H1 (cell line): ENCODE measurements at regions not wholly inside any gene's neighbourhood (a gene's known extent, or its start where the extent isn't known, plus 50 kb on each side); places are given as distances from the start of the nearest gene placed in this dataset.

Experiments used
- CTCF ChIA-PET: fragments of 300-600 bp; sonication (Branson Sonifier 250); formaldehyde crosslinking; loops from one replicate; lab custom pipeline; 2021; ENCODE audit not compliant: partially characterized antibody; lab: Charles Lee
- POLR2A ChIA-PET: fragments of 300-600 bp; sonication (Branson Sonifier 250); formaldehyde crosslinking; loops from one replicate; lab custom pipeline; 2021; ENCODE audit warnings: inconsistent platforms; ENCODE audit not compliant: partially characterized antibody; lab: Charles Lee
- DNase-seq, 2 experiments: peaks; one replicate each; pipeline versions ENCODE4 v3.0.0 to v3.0.0-alpha.2; 2010 to 2022; ENCODE audit warnings: low spot score in 2 of 2, low read depth in 1 of 2, mixed read lengths in 1 of 2
- FAIRE-seq: peaks from 2 replicates; lab custom pipeline; 2011; peaks lifted over from hg19 to GRCh38; lab: Jason Lieb, UNC
- H2AFZ ChIP-seq: 2 replicates; pipeline ENCODE4 v1.8.1; 2012; ENCODE audit warnings: low read length, inconsistent platforms
- H2AK5ac ChIP-seq: 2 replicates; pipeline ENCODE4 v1.6.1; 2013; ENCODE audit warnings: low read depth, low read length
- H2BK120ac ChIP-seq: replicated peaks from 2 replicates; pipeline ENCODE3; 2013; ENCODE audit warnings: low read depth, low read length, inconsistent platforms
- H2BK12ac ChIP-seq: 2 replicates; pipeline ENCODE4 v1.6.1; 2013; ENCODE audit warnings: low read depth, low read length
- H2BK15ac ChIP-seq: 2 replicates; pipeline ENCODE4 v1.6.1; 2013; ENCODE audit warnings: low read length
- H2BK20ac ChIP-seq: 2 replicates; pipeline ENCODE4 v1.6.1; 2013; ENCODE audit warnings: low read length
- H2BK5ac ChIP-seq: 2 replicates; pipeline ENCODE4 v1.6.1; 2013; ENCODE audit warnings: low read depth, low read length
- H3K14ac ChIP-seq: 2 replicates; pipeline ENCODE4 v1.6.1; 2013; ENCODE audit warnings: inconsistent platforms; ENCODE audit not compliant: insufficient read length
- H3K18ac ChIP-seq: 2 replicates; pipeline ENCODE4 v1.6.1; 2013; ENCODE audit warnings: low read length; ENCODE audit errors: extremely low read depth
- H3K23ac ChIP-seq: 2 replicates; pipeline ENCODE4 v1.6.1; 2013; ENCODE audit warnings: inconsistent platforms; ENCODE audit not compliant: insufficient read length
- H3K23me2 ChIP-seq: 2 replicates; pipeline ENCODE4 v1.6.1; 2013; ENCODE audit warnings: low read depth, low read length
- H3K27ac ChIP-seq: 2 replicates; pipeline ENCODE4 v1.6.1; 2011; ENCODE audit warnings: low read depth, low read length, inconsistent platforms
- H3K27me3 ChIP-seq, 4 experiments: replicated peaks in 1 of 4; 1 replicate in 1 of 4; 2 replicates in 3 of 4; pipeline versions ENCODE4 v1.6.1 to v1.8.1; 2011 to 2013; ENCODE audit warnings: low read length in 3 of 4, mild to moderate bottlenecking in 3 of 4, inconsistent platforms in 2 of 4, mixed read lengths in 2 of 4, moderate library complexity in 1 of 4; ENCODE audit not compliant: control insufficient read depth in 3 of 4, insufficient read depth in 3 of 4; ENCODE audit errors: extremely low read depth in 1 of 4
- H3K36me3 ChIP-seq, 4 experiments: 2 replicates each; pipeline versions ENCODE4 v1.6.1 to v1.8.1; 2011 to 2013; ENCODE audit warnings: mild to moderate bottlenecking in 4 of 4, low read length in 3 of 4, moderate library complexity in 2 of 4, control low read depth in 1 of 4, inconsistent platforms in 1 of 4; ENCODE audit not compliant: insufficient read depth in 4 of 4, control insufficient read depth in 2 of 4
- H3K4ac ChIP-seq: replicated peaks from 2 replicates; pipeline ENCODE3; 2013; ENCODE audit warnings: low read length, low read depth, mixed read lengths, inconsistent platforms; ENCODE audit not compliant: insufficient read length
- H3K4me1 ChIP-seq, 4 experiments: replicated peaks in 1 of 4; 1 replicate in 1 of 4; 2 replicates in 3 of 4; pipeline versions ENCODE4 v1.6.1 to v1.8.1; 2011 to 2013; ENCODE audit warnings: low read length in 3 of 4, inconsistent platforms in 2 of 4, mixed read lengths in 1 of 4; ENCODE audit not compliant: insufficient read depth in 4 of 4, control insufficient read depth in 3 of 4
- H3K4me2 ChIP-seq, 2 experiments: 2 replicates each; pipeline versions ENCODE4 v1.6.1 to v1.8.1; 2011 to 2013; ENCODE audit warnings: low read depth in 2 of 2, low read length in 2 of 2, control low read depth in 1 of 2, inconsistent platforms in 1 of 2, mild to moderate bottlenecking in 1 of 2; ENCODE audit not compliant: insufficient read depth in 1 of 2
- H3K4me3 ChIP-seq, 4 experiments: fragments of 200-600, 300-600 bp in 1 of 4; sonication (generic), shearing (Covaris generic), sonication (Bioruptor Twin) in 1 of 4; 2 replicates each; pipeline versions ENCODE4 v1.5.1 to v1.8.1; 2011 to 2016; ENCODE audit warnings: low read length in 4 of 4, low read depth in 3 of 4, control low read depth in 2 of 4, inconsistent platforms in 2 of 4, mild to moderate bottlenecking in 2 of 4, mixed read lengths in 1 of 4, moderate library complexity in 1 of 4; ENCODE audit not compliant: insufficient read depth in 2 of 4; ENCODE audit errors: extremely low read depth in 1 of 4
- H3K56ac ChIP-seq: replicated peaks from 2 replicates; pipeline ENCODE3; 2013; ENCODE audit warnings: low read depth, mild to moderate bottlenecking, mixed read lengths, low read length, inconsistent platforms; ENCODE audit not compliant: insufficient read length
- H3K79me1 ChIP-seq: 2 replicates; pipeline ENCODE4 v1.6.1; 2013; ENCODE audit warnings: low read depth, low read length, control low read depth
- H3K79me2 ChIP-seq, 2 experiments: 2 replicates each; pipeline versions ENCODE4 v1.6.1 to v1.8.1; 2012 to 2013; ENCODE audit warnings: low read length in 2 of 2, mild to moderate bottlenecking in 2 of 2, inconsistent platforms in 1 of 2; ENCODE audit not compliant: insufficient read depth in 2 of 2, control insufficient read depth in 1 of 2
- H3K9ac ChIP-seq, 4 experiments: replicated peaks in 1 of 4; 1 replicate in 1 of 4; 2 replicates in 3 of 4; pipeline versions ENCODE4 v1.6.1 to v1.8.1; 2011 to 2013; ENCODE audit warnings: low read depth in 3 of 4, low read length in 3 of 4, control low read depth in 2 of 4, mild to moderate bottlenecking in 2 of 4, moderate library complexity in 2 of 4, inconsistent platforms in 1 of 4; ENCODE audit errors: extremely low read depth in 1 of 4
- H3K9me3 ChIP-seq, 2 experiments: 2 replicates each; pipeline versions ENCODE4 v1.6.1 to v1.8.1; 2012 to 2013; ENCODE audit warnings: mild to moderate bottlenecking in 2 of 2, moderate library complexity in 2 of 2, control low read depth in 1 of 2, inconsistent platforms in 1 of 2, low read depth in 1 of 2, low read length in 1 of 2, mixed read lengths in 1 of 2; ENCODE audit not compliant: insufficient read depth in 2 of 2
- H4K20me1 ChIP-seq, 2 experiments: replicated peaks in 1 of 2; 2 replicates each; pipeline versions ENCODE3 to v1.8.1; 2011 to 2013; ENCODE audit warnings: inconsistent platforms in 2 of 2, low read length in 2 of 2, mild to moderate bottlenecking in 1 of 2; ENCODE audit not compliant: insufficient read depth in 2 of 2, control insufficient read depth in 1 of 2
- H4K5ac ChIP-seq: 2 replicates; pipeline ENCODE4 v1.6.1; 2013; ENCODE audit warnings: low read length, low read depth, mixed read lengths, inconsistent platforms; ENCODE audit not compliant: insufficient read length
- H4K8ac ChIP-seq: 2 replicates; pipeline ENCODE4 v1.8.0; 2013; ENCODE audit warnings: mild to moderate bottlenecking, moderate library complexity, low read length, inconsistent platforms; ENCODE audit not compliant: insufficient read depth; ENCODE audit errors: extremely low read depth
- H4K91ac ChIP-seq: replicated peaks from 2 replicates; pipeline ENCODE3; 2013; ENCODE audit warnings: low read length, mixed read lengths, inconsistent platforms; ENCODE audit not compliant: insufficient read length
- CBX8 ChIP-seq: fragments of 300-800, 300-1000 bp; sonication (generic); IDR thresholded peaks from 2 replicates; pipeline ENCODE4 v1.7.1; 2016; ENCODE audit warnings: low read depth, low read length, borderline replicate concordance
- EGR1 ChIP-seq: IDR thresholded peaks from 2 replicates; pipeline ENCODE4 v1.6.1; 2011; ENCODE audit warnings: low read depth, low read length, borderline replicate concordance
- EP300 ChIP-seq, 2 experiments: IDR thresholded peaks; 1 replicate in 1 of 2; 2 replicates in 1 of 2; pipeline ENCODE4 v1.6.1; 2011 to 2012; ENCODE audit warnings: low read depth in 2 of 2, low read length in 2 of 2, mild to moderate bottlenecking in 2 of 2, borderline replicate concordance in 1 of 2, inconsistent platforms in 1 of 2, moderate library complexity in 1 of 2
- FOSL1 ChIP-seq: IDR thresholded peaks from 2 replicates; pipeline ENCODE4 v1.6.1; 2011; ENCODE audit warnings: mild to moderate bottlenecking, low read depth, low read length, moderate library complexity; ENCODE audit not compliant: insufficient read depth
- GABPA ChIP-seq: IDR thresholded peaks from 2 replicates; pipeline ENCODE4 v1.6.1; 2011; ENCODE audit warnings: mild to moderate bottlenecking, low read length, moderate library complexity, borderline replicate concordance; ENCODE audit not compliant: insufficient read depth
- HDAC2 ChIP-seq, 2 experiments: fragments of 300-600 bp in 1 of 2; sonication (generic) in 1 of 2; IDR thresholded peaks; 2 replicates each; pipeline ENCODE4 v1.6.1; 2011 to 2012; ENCODE audit warnings: low read depth in 2 of 2, low read length in 2 of 2, mild to moderate bottlenecking in 2 of 2, moderate library complexity in 2 of 2, borderline replicate concordance in 1 of 2, inconsistent platforms in 1 of 2
- MAFK ChIP-seq: IDR thresholded peaks from 2 replicates; pipeline ENCODE4 v1.6.1; 2012; ENCODE audit warnings: low read depth, mild to moderate bottlenecking, improper control_type of control experiment, low read length
- SP4 ChIP-seq: IDR thresholded peaks from 2 replicates; pipeline ENCODE4 v1.6.1; 2012; ENCODE audit warnings: low read length, inconsistent platforms
- SRF ChIP-seq: IDR thresholded peaks from 2 replicates; pipeline ENCODE4 v1.6.1; 2011; ENCODE audit warnings: mild to moderate bottlenecking, low read depth, low read length, moderate library complexity
- WGBS, 2 experiments: shearing (Covaris generic) in 1 of 2; methylation state at CpG; one replicate each; pipeline versions ENCODE4 v1.1.6 to v1.1.7; 2013 to 2015; ENCODE audit warnings: low lambda C conversion rate in 2 of 2, mixed read lengths in 2 of 2, inconsistent platforms in 1 of 2, low coverage in 1 of 2, missing lambda C conversion rate in 1 of 2; ENCODE audit not compliant: insufficient replicate concordance in 2 of 2, insufficient coverage in 1 of 2, insufficient read length in 1 of 2; ENCODE audit errors: extremely low coverage in 1 of 2, missing lambda C conversion rate in 1 of 2; 5-methylcytosine and 5-hydroxymethylcytosine counted together
- TF ChIP-seq, protein P1 (sequence below): IDR thresholded peaks from 2 replicates; pipeline ENCODE4 v1.6.1; 2011; ENCODE audit warnings: low read depth, mild to moderate bottlenecking, low read length; ENCODE audit not compliant: insufficient read depth
- TF ChIP-seq, protein P2 (sequence below): IDR thresholded peaks from 2 replicates; pipeline ENCODE4 v1.6.1; 2012; ENCODE audit warnings: low read length, inconsistent platforms

DNA sequence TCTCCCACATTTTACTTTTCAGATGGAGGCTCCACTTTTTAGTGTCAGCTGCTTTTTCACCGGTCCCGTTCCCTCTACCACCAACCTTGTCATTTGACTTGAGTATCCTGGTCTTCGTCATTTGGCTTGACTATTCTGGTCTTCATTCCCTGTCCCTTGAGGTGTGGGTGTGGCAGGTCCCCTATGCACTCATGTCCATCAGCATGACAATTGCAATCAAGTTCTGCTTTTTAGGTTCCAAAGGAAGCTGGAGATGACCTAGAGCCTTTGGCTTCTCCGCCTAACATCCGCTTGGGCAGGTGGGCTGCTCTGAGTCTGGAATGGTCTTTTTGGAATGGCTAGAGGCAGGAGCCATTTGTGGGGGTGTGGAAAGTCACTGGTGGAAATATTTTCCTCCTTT lies 99.8 kb upstream of the MLN start:
- no peak overlapping the region for H3K4me3 ChIP-seq
- FAIRE-seq (no peak), DNase-seq (no peak)
- no peak overlapping the region for H2BK20ac ChIP-seq
- no peak overlapping the region for H4K8ac ChIP-seq
- no peak overlapping the region for H3K9ac ChIP-seq
- H2AK5ac ChIP-seq = no peak overlapping the region
- no peak overlapping the region for H2BK12ac ChIP-seq
- no peak overlapping the region for H3K4me2 ChIP-seq
- no peak overlapping the region for H3K23ac ChIP-seq
- no peak overlapping the region for H3K14ac ChIP-seq
- H2BK5ac ChIP-seq = no peak overlapping the region
- no peak overlapping the region for H3K27ac ChIP-seq
- ChIA-PET POLR2A (interaction anchor here (1.1 kb wide), 1 partner anchor 145 kb away, joined by 3 read pairs; no protein-coding TSS in a partner anchor), CTCF (interaction anchor here (1.4 kb wide), 1 partner anchor 10 kb away, joined by 3 read pairs; no protein-coding TSS in a partner anchor)
- H3K4ac ChIP-seq = no peak overlapping the region
- H2BK15ac ChIP-seq = no peak overlapping the region
- H3K27me3 ChIP-seq = no peaks in the 10 kb centered on the region; a peak in 2 of 7 replicates
- no peak overlapping the region for H3K56ac ChIP-seq
- no peak overlapping the region for H2AFZ ChIP-seq
- H4K5ac ChIP-seq = no peak overlapping the region
- H3K9me3 ChIP-seq = no peaks in the 10 kb centered on the region
- no peaks in the 10 kb centered on the region for H3K36me3 ChIP-seq
- no peak overlapping the region for H4K91ac ChIP-seq
- H2BK120ac ChIP-seq = no peak overlapping the region
- H3K18ac ChIP-seq = no peak overlapping the region
- no peaks in the 10 kb centered on the region for H3K79me1 ChIP-seq
- H3K23me2 ChIP-seq = no peaks in the 10 kb centered on the region
- WGBS, 2 experiments = 90% methylated on average over 5 of the region's 5 CpGs; no CpG with 5 or more reads in 1 of the 2 experiments
- no peaks in the 10 kb centered on the region for H4K20me1 ChIP-seq
- H3K4me1 ChIP-seq = peaks cover 0 to 5% (median under 1%) of the 10 kb centered on the region in 4 experiments; a peak in 2 of 7 replicates
- H3K79me2 ChIP-seq = no peaks in the 10 kb centered on the region
- TF ChIP-seq CBX8 (no peak), SRF (no peak), EGR1 (no peak), EP300 (IDR thresholded peaks at IDR 0.05; ENCODE audit: borderline replicate concordance in 1 of 2, low read depth in 2 of 2, low read length in 2 of 2) (no peak), FOSL1 (no peak), GABPA (no peak), MAFK (no peak), SP4 (no peak), HDAC2 (IDR thresholded peaks at IDR 0.05; ENCODE audit: borderline replicate concordance in 1 of 2, low read depth in 2 of 2, low read length in 2 of 2) (no peak)
- TF ChIP-seq, protein P1, sequence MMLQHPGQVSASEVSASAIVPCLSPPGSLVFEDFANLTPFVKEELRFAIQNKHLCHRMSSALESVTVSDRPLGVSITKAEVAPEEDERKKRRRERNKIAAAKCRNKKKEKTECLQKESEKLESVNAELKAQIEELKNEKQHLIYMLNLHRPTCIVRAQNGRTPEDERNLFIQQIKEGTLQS = no peak
- TF ChIP-seq, protein P2, sequence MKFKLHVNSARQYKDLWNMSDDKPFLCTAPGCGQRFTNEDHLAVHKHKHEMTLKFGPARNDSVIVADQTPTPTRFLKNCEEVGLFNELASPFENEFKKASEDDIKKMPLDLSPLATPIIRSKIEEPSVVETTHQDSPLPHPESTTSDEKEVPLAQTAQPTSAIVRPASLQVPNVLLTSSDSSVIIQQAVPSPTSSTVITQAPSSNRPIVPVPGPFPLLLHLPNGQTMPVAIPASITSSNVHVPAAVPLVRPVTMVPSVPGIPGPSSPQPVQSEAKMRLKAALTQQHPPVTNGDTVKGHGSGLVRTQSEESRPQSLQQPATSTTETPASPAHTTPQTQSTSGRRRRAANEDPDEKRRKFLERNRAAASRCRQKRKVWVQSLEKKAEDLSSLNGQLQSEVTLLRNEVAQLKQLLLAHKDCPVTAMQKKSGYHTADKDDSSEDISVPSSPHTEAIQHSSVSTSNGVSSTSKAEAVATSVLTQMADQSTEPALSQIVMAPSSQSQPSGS = no peak
